Cardiac muscle cell (in vitro differentiated cells and primary cell): ENCODE measurements at regions not wholly inside any gene's neighbourhood (a gene's known extent, or its start where the extent isn't known, plus 50 kb on each side); places are given as distances from the start of the nearest gene placed in this dataset.
"Not testable (repeated sequence)": the region's sequence is repeated elsewhere in the genome, so short reads cannot be mapped to it uniquely, and the experiment has no call there.

ENCODE experiments used
- DNase-seq, 2 donors: peaks; one replicate each; pipeline versions ENCODE4 v3.0.0 to v3.0.0-alpha.2; 2010 to 2017; ENCODE audit warnings: low read depth in 1 of 2, low spot score in 1 of 2
- H3K27ac ChIP-seq: fragments of 200-600 bp; sonication (generic); 2 replicates; pipeline ENCODE4 v1.5.1; 2016
- H3K27me3 ChIP-seq: fragments of 200-600 bp; sonication (generic); 2 replicates; pipeline ENCODE4 v1.6.0; 2016; ENCODE audit warnings: control low read depth
- H3K36me3 ChIP-seq: fragments of 200-600 bp; sonication (generic); 2 replicates; pipeline ENCODE4 v1.5.1; 2016; ENCODE audit warnings: control low read depth
- H3K4me1 ChIP-seq: fragments of 200-600 bp; sonication (generic); 2 replicates; pipeline ENCODE4 v1.8.1; 2017; ENCODE audit warnings: low read depth, mild to moderate bottlenecking, mixed run types
- H3K4me3 ChIP-seq: fragments of 200-600 bp; sonication (generic); 2 replicates; pipeline ENCODE4 v1.5.1; 2016; ENCODE audit warnings: mild to moderate bottlenecking
- H3K9me3 ChIP-seq: fragments of 200-600 bp; sonication (generic); 2 replicates; pipeline ENCODE4 v1.5.1; 2017; ENCODE audit warnings: low read depth, mild to moderate bottlenecking, control low read depth
- TF ChIP-seq, protein P1 (sequence below): IDR thresholded peaks from 2 replicates; pipeline ENCODE4 v1.5.1; 2012; ENCODE audit warnings: low read depth, mild to moderate bottlenecking, low read length

DNA sequence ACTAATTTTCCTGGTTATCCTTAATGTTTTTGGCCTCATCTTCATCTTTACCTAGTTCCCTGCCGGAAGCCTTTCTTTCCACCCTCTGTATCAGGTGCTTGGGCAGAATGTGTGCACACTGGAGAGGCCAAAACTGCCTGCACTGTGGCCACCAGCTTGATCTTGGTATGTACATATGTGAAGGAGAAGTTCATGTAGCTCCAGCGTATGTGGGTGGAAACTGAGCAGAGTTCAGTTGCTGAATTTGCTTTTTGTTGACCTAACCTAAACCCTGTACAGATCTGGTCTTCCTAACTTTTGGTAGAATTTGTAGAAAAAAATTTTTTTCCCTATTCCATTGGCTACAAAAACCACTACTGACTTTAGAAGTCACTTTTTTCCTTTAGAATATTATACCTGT, 65.9 kb upstream of the IGSF10 start:
- TF ChIP-seq, protein P1, sequence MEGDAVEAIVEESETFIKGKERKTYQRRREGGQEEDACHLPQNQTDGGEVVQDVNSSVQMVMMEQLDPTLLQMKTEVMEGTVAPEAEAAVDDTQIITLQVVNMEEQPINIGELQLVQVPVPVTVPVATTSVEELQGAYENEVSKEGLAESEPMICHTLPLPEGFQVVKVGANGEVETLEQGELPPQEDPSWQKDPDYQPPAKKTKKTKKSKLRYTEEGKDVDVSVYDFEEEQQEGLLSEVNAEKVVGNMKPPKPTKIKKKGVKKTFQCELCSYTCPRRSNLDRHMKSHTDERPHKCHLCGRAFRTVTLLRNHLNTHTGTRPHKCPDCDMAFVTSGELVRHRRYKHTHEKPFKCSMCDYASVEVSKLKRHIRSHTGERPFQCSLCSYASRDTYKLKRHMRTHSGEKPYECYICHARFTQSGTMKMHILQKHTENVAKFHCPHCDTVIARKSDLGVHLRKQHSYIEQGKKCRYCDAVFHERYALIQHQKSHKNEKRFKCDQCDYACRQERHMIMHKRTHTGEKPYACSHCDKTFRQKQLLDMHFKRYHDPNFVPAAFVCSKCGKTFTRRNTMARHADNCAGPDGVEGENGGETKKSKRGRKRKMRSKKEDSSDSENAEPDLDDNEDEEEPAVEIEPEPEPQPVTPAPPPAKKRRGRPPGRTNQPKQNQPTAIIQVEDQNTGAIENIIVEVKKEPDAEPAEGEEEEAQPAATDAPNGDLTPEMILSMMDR = no peak
- no peaks in the 10 kb centered on the region for H3K36me3 ChIP-seq
- no peak overlapping the region for H3K4me3 ChIP-seq
- no peaks in the 10 kb centered on the region for H3K27me3 ChIP-seq
- no peak for DNase-seq
- no peaks in the 10 kb centered on the region for H3K4me1 ChIP-seq
- no peaks in the 10 kb centered on the region for H3K9me3 ChIP-seq
- no peak overlapping the region for H3K27ac ChIP-seq

DNA sequence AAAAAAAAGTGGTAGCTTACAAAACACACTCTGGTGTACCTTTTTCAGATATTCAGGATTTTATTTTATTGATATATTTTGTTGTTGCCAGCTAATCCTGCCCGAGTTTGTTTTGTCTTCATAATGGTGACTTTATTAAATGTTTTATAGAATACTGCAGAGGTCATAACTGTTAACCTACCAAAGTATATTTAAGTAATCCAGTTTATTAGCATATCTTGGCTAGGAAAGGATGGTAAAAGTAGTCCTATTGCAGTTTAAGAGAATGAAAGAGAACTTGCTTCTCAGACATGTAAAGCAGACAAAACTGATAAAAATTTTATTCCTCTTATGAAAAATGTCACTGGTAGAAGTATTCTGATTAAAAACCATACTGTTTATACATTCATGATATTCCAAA, 59.2 kb upstream of the IGSF10 start:
- Histone ChIP-seq H3K9me3 (no peaks in the 10 kb centered on the region), H3K27ac (no peak overlapping the region)
- TF ChIP-seq, protein P1 = no peak

DNA sequence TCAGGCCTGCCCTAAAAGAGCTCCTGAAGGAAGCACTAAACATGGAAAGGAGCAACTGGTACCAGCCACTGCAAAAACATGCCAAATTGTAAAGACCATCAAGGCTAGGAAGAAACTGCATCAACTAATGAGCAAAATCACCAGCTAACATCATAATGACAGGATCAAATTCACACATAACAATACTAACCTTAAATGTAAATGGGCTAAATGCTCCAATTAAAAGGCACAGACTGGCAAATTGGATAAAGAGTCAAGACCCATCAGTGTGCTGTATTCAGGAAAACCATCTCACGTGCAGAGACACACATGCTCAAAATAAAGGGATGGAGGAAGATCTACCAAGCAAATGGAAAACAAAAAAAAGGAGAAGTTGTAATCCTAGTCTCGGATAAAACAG, 50.6 kb upstream of the IGSF10 start:
- not testable (repeated sequence) for H3K27me3 ChIP-seq, H3K36me3 ChIP-seq, H3K4me1 ChIP-seq, H3K4me3 ChIP-seq, H3K9me3 ChIP-seq, H3K27ac ChIP-seq, DNase-seq

More for the DNA sequence above, 59.2 kb upstream of the IGSF10 start:
- Histone ChIP-seq H3K36me3 (no peaks in the 10 kb centered on the region), H3K4me3 (no peak overlapping the region), H3K27me3 (no peaks in the 10 kb centered on the region), H3K4me1 (no peaks in the 10 kb centered on the region)
- no peak for DNase-seq
